ENCODE measurements at regions not wholly inside any gene's neighbourhood (a gene's known extent, or its start where the extent isn't known, plus 50 kb on each side); places are given as distances from the start of the nearest gene placed in this dataset.

GRCh38 chr6:142637624-142638351, 307.2 kb downstream of the HIVEP2 start:
- Mint-ChIP-seq H3K9me3 (peaks cover 5% of the 10 kb centered on the region), H3K27me3 (ENCODE audit: low read depth) (no peaks in the 10 kb centered on the region), H3K36me3 (no peaks in the 10 kb centered on the region), H3K4me1 (no peaks in the 10 kb centered on the region), H3K27ac (no peak overlapping the region), H3K4me3 (no peak overlapping the region)
- no peak for TF ChIP-seq CTCF (IDR thresholded peaks at IDR 0.05; ENCODE audit: unreplicated experiment)
- DNase-seq (ENCODE audit: low spot score in 2 of 2, unreplicated experiment in 2 of 2) = no peak

GRCh38 chr6:142642651-142643050, 302.3 kb downstream of the HIVEP2 start:
- peaks cover 3% of the 10 kb centered on the region for H3K4me1 Mint-ChIP-seq
- no peak for TF ChIP-seq CTCF (IDR thresholded peaks at IDR 0.05; ENCODE audit: unreplicated experiment)
- no peak for DNase-seq (ENCODE audit: low spot score in 2 of 2, unreplicated experiment in 2 of 2)
- no peak overlapping the region for H3K27ac Mint-ChIP-seq
- no peak overlapping the region for H3K4me3 Mint-ChIP-seq
- H3K36me3 Mint-ChIP-seq = no peaks in the 10 kb centered on the region
- H3K9me3 Mint-ChIP-seq = peaks cover 5% of the 10 kb centered on the region
- peaks cover 9% of the 10 kb centered on the region for H3K27me3 Mint-ChIP-seq (ENCODE audit: low read depth)

GRCh38 chr6:142644866-142645265, 300.1 kb downstream of the HIVEP2 start:
- peaks cover 14% of the 10 kb centered on the region for H3K27me3 Mint-ChIP-seq (ENCODE audit: low read depth)
- no peak for TF ChIP-seq CTCF (IDR thresholded peaks at IDR 0.05; ENCODE audit: unreplicated experiment)
- no peak for DNase-seq (ENCODE audit: low spot score in 2 of 2, unreplicated experiment in 2 of 2)
- no peak overlapping the region for H3K4me3 Mint-ChIP-seq
- H3K4me1 Mint-ChIP-seq = peaks cover 7% of the 10 kb centered on the region
- H3K27ac Mint-ChIP-seq = no peak overlapping the region
- peaks cover 5% of the 10 kb centered on the region for H3K9me3 Mint-ChIP-seq
- no peaks in the 10 kb centered on the region for H3K36me3 Mint-ChIP-seq

GRCh38 chr6:142645663-142646062, 299.3 kb downstream of the HIVEP2 start:
- peaks cover 5% of the 10 kb centered on the region for H3K9me3 Mint-ChIP-seq
- DNase-seq (ENCODE audit: low spot score in 2 of 2, unreplicated experiment in 2 of 2) = no peak
- H3K4me1 Mint-ChIP-seq = peaks cover 7% of the 10 kb centered on the region
- H3K36me3 Mint-ChIP-seq = no peaks in the 10 kb centered on the region
- H3K27me3 Mint-ChIP-seq (ENCODE audit: low read depth) = peaks cover 14% of the 10 kb centered on the region
- no peak overlapping the region for H3K27ac Mint-ChIP-seq
- no peak for TF ChIP-seq CTCF (IDR thresholded peaks at IDR 0.05; ENCODE audit: unreplicated experiment)
- H3K4me3 Mint-ChIP-seq = no peak overlapping the region

- no peak for DNase-seq (ENCODE audit: low spot score in 2 of 2, unreplicated experiment in 2 of 2)
- H3K27ac Mint-ChIP-seq = no peak overlapping the region
Measured at GRCh38 chr6:142647449-142648035, 297.4 kb downstream of the HIVEP2 start.

More at GRCh38 chr6:142647449-142648035, 297.4 kb downstream of the HIVEP2 start:
- Mint-ChIP-seq H3K4me1 (peaks cover 7% of the 10 kb centered on the region), H3K27me3 (ENCODE audit: low read depth) (peaks cover 14% of the 10 kb centered on the region), H3K9me3 (peaks cover 2% of the 10 kb centered on the region), H3K4me3 (no peak overlapping the region), H3K36me3 (no peaks in the 10 kb centered on the region)
- no peak for TF ChIP-seq CTCF (IDR thresholded peaks at IDR 0.05; ENCODE audit: unreplicated experiment)
